ENCODE measurements at regions not wholly inside any gene's neighbourhood (a gene's known extent, or its start where the extent isn't known, plus 50 kb on each side); places are given as distances from the start of the nearest gene placed in this dataset.

- no peak for DNase-seq
These were observed 51.8 kb upstream of the ANKRD34C start for GRCh38 chr15:79230766-79231165.

GRCh38 chr15:79222808-79223207, 59.7 kb upstream of the ANKRD34C start:
- DNase-seq = no peak

GRCh38 chr15:79221696-79222095, 60.8 kb upstream of the ANKRD34C start:
- DNase-seq = no peak

- DNase-seq = no peak
These were observed 63.0 kb upstream of the ANKRD34C start for GRCh38 chr15:79219393-79220056.

GRCh38 chr15:79218588-79219200, 63.8 kb upstream of the ANKRD34C start:
- no peak for DNase-seq

- DNase-seq = no peak
These were observed 68.9 kb upstream of the ANKRD34C start for GRCh38 chr15:79213650-79214049.

- no peak for DNase-seq
These were observed 69.8 kb upstream of the ANKRD34C start for GRCh38 chr15:79212589-79213157.

GRCh38 chr15:79211481-79211880, 71.0 kb upstream of the ANKRD34C start:
- no peak for DNase-seq

GRCh38 chr15:79209690-79210089, 72.8 kb upstream of the ANKRD34C start:
- no peak for DNase-seq

- no peak for DNase-seq
These were observed 73.4 kb upstream of the ANKRD34C start for GRCh38 chr15:79209116-79209515.

- DNase-seq = no peak
These were observed 74.3 kb upstream of the ANKRD34C start for GRCh38 chr15:79208179-79208578.

- DNase-seq = no peak
These were observed 75.6 kb upstream of the ANKRD34C start for GRCh38 chr15:79206940-79207339.

GRCh38 chr15:79204886-79205675, 77.4 kb upstream of the ANKRD34C start:
- no peak for DNase-seq

- no peak for DNase-seq
These were observed 84.1 kb upstream of the ANKRD34C start for GRCh38 chr15:79198461-79198860.

- no peak for DNase-seq
These were observed 85.2 kb upstream of the ANKRD34C start for GRCh38 chr15:79197285-79197684.

GRCh38 chr15:79195802-79196201, 86.7 kb upstream of the ANKRD34C start:
- no peak for DNase-seq

GRCh38 chr15:79195239-79195638, 87.3 kb upstream of the ANKRD34C start:
- DNase-seq = no peak

GRCh38 chr15:79194386-79194785, 88.1 kb upstream of the ANKRD34C start:
- no peak for DNase-seq

- no peak for DNase-seq
These were observed 89.0 kb upstream of the ANKRD34C start for GRCh38 chr15:79193549-79193948.

GRCh38 chr15:79193103-79193502, 89.4 kb upstream of the ANKRD34C start:
- no peak for DNase-seq

- peak; percentile 68 for DNase-seq
These were observed 90.0 kb upstream of the ANKRD34C start for GRCh38 chr15:79192462-79193036.

GRCh38 chr15:79190093-79190492, 92.4 kb upstream of the ANKRD34C start:
- DNase-seq = no peak

GRCh38 chr15:79186616-79187015, 95.9 kb upstream of the ANKRD34C start:
- DNase-seq = no peak

All from fibroblast of skin of abdomen (primary cell).